CD4-positive, alpha-beta T cell (primary cell): ENCODE measurements at regions not wholly inside any gene's neighbourhood (a gene's known extent, or its start where the extent isn't known, plus 50 kb on each side); places are given as distances from the start of the nearest gene placed in this dataset.

ENCODE experiments used
- ATAC-seq: fragments of 200-7000 bp; cut with Tn5 transposase; one replicate; pipeline ENCODE4 v1.10.0; 2022; ENCODE audit warnings: mild to moderate bottlenecking; ENCODE audit not compliant: poor library complexity
- CTCF ChIA-PET: fragments of 350-600 bp; sonication (Branson Sonifier 250); formaldehyde crosslinking; loops from one replicate; lab custom pipeline; 2021; ENCODE audit warnings: antibody characterized with exemption, inconsistent platforms; lab: Charles Lee
- POLR2A ChIA-PET: fragments of 350-600 bp; sonication (Branson Sonifier 250); formaldehyde crosslinking; loops from one replicate; lab custom pipeline; 2021; ENCODE audit warnings: antibody characterized with exemption, inconsistent platforms; lab: Charles Lee
- DNase-seq, 14 experiments: peaks; one replicate each; pipeline ENCODE4 v3.0.0-alpha.2; 2013 to 2020; ENCODE audit warnings: mixed read lengths in 2 of 14
- H3K27ac ChIP-seq, 2 donors: one replicate each; pipeline versions ENCODE4 v1.5.1 to v1.7.0; 2013; ENCODE audit warnings: low read length in 2 of 2, low read depth in 1 of 2, mild to moderate bottlenecking in 1 of 2
- H3K27me3 ChIP-seq, 2 experiments: 1 replicate in 1 of 2; 2 replicates in 1 of 2; pipeline versions ENCODE4 v1.6.1 to v1.7.0; 2013; ENCODE audit warnings: low read length in 2 of 2, control low read depth in 1 of 2, mild to moderate bottlenecking in 1 of 2, moderate library complexity in 1 of 2; ENCODE audit not compliant: insufficient read depth in 2 of 2, control insufficient read depth in 1 of 2
- H3K36me3 ChIP-seq: one replicate; pipeline ENCODE4 v1.6.1; 2013; ENCODE audit warnings: low read length, control low read depth; ENCODE audit not compliant: insufficient read depth
- H3K4me1 ChIP-seq: one replicate; pipeline ENCODE4 v1.6.1; 2013; ENCODE audit warnings: low read length, control low read depth; ENCODE audit not compliant: insufficient read depth
- H3K4me3 ChIP-seq: one replicate; pipeline ENCODE4 v1.5.1; 2013; ENCODE audit warnings: mild to moderate bottlenecking, low read length, moderate library complexity
- H3K9me3 ChIP-seq, 2 experiments: 1 replicate in 1 of 2; 2 replicates in 1 of 2; pipeline versions ENCODE4 v1.6.1 to v1.7.0; 2013; ENCODE audit warnings: low read length in 2 of 2, mild to moderate bottlenecking in 2 of 2, control low read depth in 1 of 2, moderate library complexity in 1 of 2; ENCODE audit not compliant: control insufficient read depth in 1 of 2, insufficient read depth in 1 of 2
- H3K27ac Mint-ChIP-seq: one replicate; pipeline ENCODE4 v1.8.0; 2020; ENCODE audit warnings: mixed read lengths
- H3K27me3 Mint-ChIP-seq: one replicate; pipeline ENCODE4 v1.8.0; 2021; ENCODE audit warnings: mixed read lengths
- H3K36me3 Mint-ChIP-seq: one replicate; pipeline ENCODE4 v1.8.0; 2021; ENCODE audit warnings: low read depth, mixed read lengths
- H3K4me1 Mint-ChIP-seq: one replicate; pipeline ENCODE4 v1.8.0; 2021; ENCODE audit warnings: low read depth, mixed read lengths
- H3K4me3 Mint-ChIP-seq: one replicate; pipeline ENCODE4 v1.8.0; 2020; ENCODE audit warnings: mild to moderate bottlenecking, mixed read lengths
- H3K9me3 Mint-ChIP-seq: one replicate; pipeline ENCODE4 v1.8.0; 2020; ENCODE audit warnings: mixed read lengths
- intact Hi-C, 2 experiments: fragments of 100-400 bp; cut with DNase I in 1 of 2; cut with micrococcal nuclease in 1 of 2; formaldehyde crosslinking; loops; one replicate each; pipeline versions ENCODE4 v1.15.1 to v1.9.0; 2023 to 2025; cut with DNase I, micrococcal nuclease
- TF ChIP-seq, protein P1 (sequence below): fragments of 200-600 bp; IDR thresholded peaks from one replicate; pipeline ENCODE4 v1.8.0; 2022; ENCODE audit warnings: antibody characterized with exemption, mild to moderate bottlenecking

- DNase-seq (no peak), ATAC-seq (no peak)
- Histone ChIP-seq H3K9me3 (no peaks in the 10 kb centered on the region), H3K27me3 (no peaks in the 10 kb centered on the region), H3K36me3 (no peaks in the 10 kb centered on the region), H3K4me1 (no peaks in the 10 kb centered on the region), H3K4me3 (no peak overlapping the region), H3K27ac (no peak overlapping the region)
- ChIA-PET POLR2A (no interaction called here), CTCF (interaction anchor here (1.3 kb wide), 1 partner anchor 9 kb away, joined by 3 read pairs; no protein-coding TSS in a partner anchor)
- Mint-ChIP-seq H3K36me3 (no peaks in the 10 kb centered on the region), H3K4me1 (no peaks in the 10 kb centered on the region), H3K4me3 (no peak overlapping the region), H3K27ac (no peak overlapping the region), H3K9me3 (no peaks in the 10 kb centered on the region), H3K27me3 (no peaks in the 10 kb centered on the region)
- intact Hi-C loops, result no loop called here
- TF ChIP-seq, protein P1, sequence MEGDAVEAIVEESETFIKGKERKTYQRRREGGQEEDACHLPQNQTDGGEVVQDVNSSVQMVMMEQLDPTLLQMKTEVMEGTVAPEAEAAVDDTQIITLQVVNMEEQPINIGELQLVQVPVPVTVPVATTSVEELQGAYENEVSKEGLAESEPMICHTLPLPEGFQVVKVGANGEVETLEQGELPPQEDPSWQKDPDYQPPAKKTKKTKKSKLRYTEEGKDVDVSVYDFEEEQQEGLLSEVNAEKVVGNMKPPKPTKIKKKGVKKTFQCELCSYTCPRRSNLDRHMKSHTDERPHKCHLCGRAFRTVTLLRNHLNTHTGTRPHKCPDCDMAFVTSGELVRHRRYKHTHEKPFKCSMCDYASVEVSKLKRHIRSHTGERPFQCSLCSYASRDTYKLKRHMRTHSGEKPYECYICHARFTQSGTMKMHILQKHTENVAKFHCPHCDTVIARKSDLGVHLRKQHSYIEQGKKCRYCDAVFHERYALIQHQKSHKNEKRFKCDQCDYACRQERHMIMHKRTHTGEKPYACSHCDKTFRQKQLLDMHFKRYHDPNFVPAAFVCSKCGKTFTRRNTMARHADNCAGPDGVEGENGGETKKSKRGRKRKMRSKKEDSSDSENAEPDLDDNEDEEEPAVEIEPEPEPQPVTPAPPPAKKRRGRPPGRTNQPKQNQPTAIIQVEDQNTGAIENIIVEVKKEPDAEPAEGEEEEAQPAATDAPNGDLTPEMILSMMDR, result no peak
Measured at GRCh38 chr3:35946854-35947515, 307.7 kb downstream of the ARPP21 start.

- Histone ChIP-seq H3K27ac (no peak overlapping the region), H3K27me3 (no peaks in the 10 kb centered on the region), H3K4me3 (no peak overlapping the region), H3K9me3 (peaks cover 0 to 6% of the 10 kb centered on the region in 2 experiments), H3K4me1 (no peaks in the 10 kb centered on the region), H3K36me3 (no peaks in the 10 kb centered on the region)
- no peak for ATAC-seq
- no peak for DNase-seq
- no peaks in the 10 kb centered on the region for H3K9me3 Mint-ChIP-seq
- no peak overlapping the region for H3K27ac Mint-ChIP-seq
- no peaks in the 10 kb centered on the region for H3K4me1 Mint-ChIP-seq
- TF ChIP-seq, protein P1, result no peak
- intact Hi-C loops, result no loop called here
- no peak overlapping the region for H3K4me3 Mint-ChIP-seq
- H3K27me3 Mint-ChIP-seq, result no peaks in the 10 kb centered on the region
- ChIA-PET POLR2A (no interaction called here), CTCF (no interaction called here)
- H3K36me3 Mint-ChIP-seq, result no peaks in the 10 kb centered on the region
Measured at GRCh38 chr3:35950021-35950420, 310.7 kb downstream of the ARPP21 start.

DNA sequence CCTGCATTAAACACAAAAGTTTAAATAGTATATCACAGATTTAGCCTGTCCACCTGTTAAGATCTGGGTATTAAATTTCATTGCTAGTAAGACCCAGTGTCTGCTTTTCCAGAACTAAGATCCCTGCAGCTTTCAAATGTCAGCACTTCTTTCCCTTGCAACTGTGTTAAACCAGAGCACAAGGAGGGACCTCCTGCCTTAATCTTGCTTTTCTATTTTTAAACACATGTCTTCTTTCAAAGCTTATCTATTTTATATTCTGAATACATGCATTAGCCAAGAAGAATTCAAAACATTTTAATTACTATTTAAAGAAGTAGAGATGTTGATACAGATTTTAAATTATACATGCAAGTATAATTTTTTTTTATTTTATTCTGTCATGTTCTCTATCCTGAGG, 315.1 kb downstream of the ARPP21 start:
- Mint-ChIP-seq H3K27ac (no peak overlapping the region), H3K4me1 (no peaks in the 10 kb centered on the region), H3K4me3 (no peak overlapping the region), H3K36me3 (no peaks in the 10 kb centered on the region), H3K9me3 (no peaks in the 10 kb centered on the region), H3K27me3 (peaks cover 7% of the 10 kb centered on the region)
- no peak overlapping the region for H3K27ac ChIP-seq
- TF ChIP-seq, protein P1, result no peak
- ATAC-seq (no peak), DNase-seq (no peak)
- no peaks in the 10 kb centered on the region for H3K27me3 ChIP-seq
- H3K36me3 ChIP-seq, result no peaks in the 10 kb centered on the region
- H3K9me3 ChIP-seq, result peaks cover 0 to 6% of the 10 kb centered on the region in 2 experiments
- no peak overlapping the region for H3K4me3 ChIP-seq
- intact Hi-C loops, result no loop called here
- ChIA-PET POLR2A (no interaction called here), CTCF (no interaction called here)
- H3K4me1 ChIP-seq, result no peaks in the 10 kb centered on the region
